GM12878 (cell line): ENCODE measurements at regions not wholly inside any gene's neighbourhood (a gene's known extent, or its start where the extent isn't known, plus 50 kb on each side); places are given as distances from the start of the nearest gene placed in this dataset.

Experiments
- ATAC-seq: fragments of 200-7000 bp; cut with Tn5 transposase; 3 replicates; pipeline ENCODE4 v1.9.1; 2020; ENCODE audit warnings: mild to moderate bottlenecking, moderate library complexity
- BruUV-seq: library from RNA; stranded (reverse); fragments of 400-500 nt; replicated peaks from 2 replicates; lab custom pipeline; 2021; lab: Mats Ljungman, UMichigan
- CTCF ChIA-PET: fragments of 300-600 bp; sonication (Branson Sonifier 250); formaldehyde crosslinking; extraction: SDS; loops from one replicate; lab custom pipeline; 2021; ENCODE audit warnings: inconsistent platforms; lab: Yijun Ruan, JAX
- POLR2A ChIA-PET: fragments of 350-600 bp; formaldehyde crosslinking; extraction: SDS; loops from one replicate; lab custom pipeline; 2021; ENCODE audit warnings: inconsistent platforms; lab: Charles Lee
- RAD21 ChIA-PET: fragments of 300-600 bp; sonication (Branson Sonifier 250); formaldehyde crosslinking; loops from one replicate; lab custom pipeline; 2023; ENCODE audit warnings: antibody characterized with exemption; ENCODE audit not compliant: unreplicated experiment; lab: Charles Lee
- SMC1A ChIA-PET: fragments of 300-600 bp; sonication (Branson Sonifier 250); formaldehyde crosslinking; loops from one replicate; lab custom pipeline; 2023; ENCODE audit not compliant: unreplicated experiment, uncharacterized antibody; lab: Charles Lee
- DNase-seq: peaks from one replicate; pipeline ENCODE4 v3.0.0-alpha.2; 2011; ENCODE audit warnings: low read depth, low spot score
- FAIRE-seq: peaks from 3 replicates; lab custom pipeline; 2011; peaks lifted over from hg19 to GRCh38; lab: Jason Lieb, UNC
- H2AFZ ChIP-seq: 2 replicates; pipeline ENCODE4 v1.6.0; 2011; ENCODE audit warnings: low read depth, low read length, control low read depth; ENCODE audit not compliant: control insufficient read depth
- H3K27ac ChIP-seq: 2 replicates; pipeline ENCODE4 v1.5.1; 2011; ENCODE audit warnings: control low read depth; ENCODE audit not compliant: control insufficient read depth, insufficient read depth
- H3K27me3 ChIP-seq, 2 experiments: replicated peaks in 1 of 2; 2 replicates each; pipeline versions ENCODE4 v1.6.0 to v1.6.1; 2011; ENCODE audit warnings: low read length in 1 of 2; ENCODE audit not compliant: control insufficient read depth in 2 of 2, insufficient read depth in 2 of 2
- H3K36me3 ChIP-seq, 2 experiments: 2 replicates each; pipeline ENCODE4 v1.5.1; 2011; ENCODE audit warnings: low read length in 1 of 2; ENCODE audit not compliant: control insufficient read depth in 2 of 2, insufficient read depth in 2 of 2
- H3K4me1 ChIP-seq: 2 replicates; pipeline ENCODE4 v1.6.1; 2011; ENCODE audit warnings: mild to moderate bottlenecking, low read length, moderate library complexity, mixed read lengths; ENCODE audit not compliant: control insufficient read depth, insufficient read depth
- H3K4me2 ChIP-seq: 2 replicates; pipeline ENCODE4 v1.6.0; 2011; ENCODE audit warnings: control low read depth; ENCODE audit not compliant: control insufficient read depth, insufficient read depth
- H3K4me3 ChIP-seq: fragments of 200-600 bp; sonication (generic); 2 replicates; pipeline ENCODE4 v1.5.1; 2016
- H3K79me2 ChIP-seq: 2 replicates; pipeline ENCODE4 v1.6.0; 2011; ENCODE audit warnings: low read length; ENCODE audit not compliant: control insufficient read depth, insufficient read depth
- H3K9ac ChIP-seq: 2 replicates; pipeline ENCODE4 v1.8.0; 2011; ENCODE audit warnings: low read length, control low read depth, mixed read lengths; ENCODE audit not compliant: control insufficient read depth, insufficient read depth
- H3K9me3 ChIP-seq: replicated peaks from 3 replicates; pipeline ENCODE4 v1.5.1; 2011; ENCODE audit warnings: mild to moderate bottlenecking, low read length; ENCODE audit not compliant: control insufficient read depth, insufficient read depth
- H4K20me1 ChIP-seq: 2 replicates; pipeline ENCODE4 v1.6.0; 2011; ENCODE audit not compliant: control insufficient read depth, insufficient read depth
- BHLHE40 ChIP-seq, 2 experiments: fragments of 450-650 bp in 1 of 2; IDR thresholded peaks; 2 replicates each; pipeline ENCODE4 v1.6.1; 2011 to 2017; ENCODE audit warnings: low read depth in 2 of 2, borderline replicate concordance in 1 of 2, improper control_type of control experiment in 1 of 2, low read length in 1 of 2, mild to moderate bottlenecking in 1 of 2
- EZH2 ChIP-seq: IDR thresholded peaks from 2 replicates; pipeline ENCODE4 v1.6.1; 2012; ENCODE audit warnings: low read depth, mild to moderate bottlenecking, control low read depth, inconsistent platforms, low read length, borderline replicate concordance; ENCODE audit not compliant: control insufficient read depth
- RAD21 ChIP-seq: IDR thresholded peaks from 2 replicates; pipeline ENCODE4 v1.6.1; 2011; ENCODE audit warnings: mild to moderate bottlenecking, low read depth, low read length, moderate library complexity; ENCODE audit not compliant: insufficient read depth
- RAD51 ChIP-seq: fragments of 450-650 bp; IDR thresholded peaks from 2 replicates; pipeline ENCODE4 v1.6.1; 2016; ENCODE audit warnings: moderate library complexity, mild to moderate bottlenecking, inconsistent platforms
- SUZ12 ChIP-seq: fragments of 200-600 bp; sonication (generic); IDR thresholded peaks from one replicate; pipeline ENCODE4 v1.6.1; 2018; ENCODE audit warnings: antibody characterized with exemption, mild to moderate bottlenecking; ENCODE audit not compliant: unreplicated experiment
- TCF7 ChIP-seq: IDR thresholded peaks from 2 replicates; pipeline ENCODE4 v1.6.1; 2014; ENCODE audit warnings: antibody characterized with exemption, borderline replicate concordance
- ZNF274 ChIP-seq: IDR thresholded peaks from one replicate; pipeline ENCODE4 v1.8.0; 2011; ENCODE audit not compliant: insufficient read length, insufficient read depth
- ZNF384 ChIP-seq: IDR thresholded peaks from 2 replicates; pipeline ENCODE4 v1.6.1; 2012; ENCODE audit warnings: low read depth, mild to moderate bottlenecking, low read length, improper control_type of control experiment, borderline replicate concordance
- WGBS: methylation state at CpG from one replicate; pipeline ENCODE4 v1.1.6; 2016; ENCODE audit warnings: low lambda C conversion rate; ENCODE audit not compliant: insufficient replicate concordance, insufficient coverage; ENCODE audit errors: missing lambda C conversion rate; 5-methylcytosine and 5-hydroxymethylcytosine counted together
- in situ Hi-C: fragments of 300-500 bp; cut with MboI; formaldehyde crosslinking; loops from 9 replicates; pipeline ENCODE4 v1.14.3; 2018; ENCODE audit warnings: mixed read lengths
- intact Hi-C: fragments of 100-400 bp; cut with micrococcal nuclease; formaldehyde crosslinking; loops from one replicate; pipeline ENCODE4 v1.14.2; 2022; ENCODE audit not compliant: unreplicated experiment
- TF ChIP-seq, protein P1 (sequence below): fragments of 150-350 bp; IDR thresholded peaks from 2 replicates; pipeline ENCODE4 v1.6.1; 2014; ENCODE audit warnings: mild to moderate bottlenecking, low read depth, low read length
- TF ChIP-seq, protein P2 (sequence below): fragments of 450-650 bp; IDR thresholded peaks from 2 replicates; pipeline ENCODE4 v1.6.1; 2016; ENCODE audit warnings: mild to moderate bottlenecking
- TF ChIP-seq, protein P3 (sequence below): fragments of 450-650 bp; IDR thresholded peaks from 2 replicates; pipeline ENCODE4 v1.6.1; 2017; ENCODE audit warnings: borderline replicate concordance

DNA sequence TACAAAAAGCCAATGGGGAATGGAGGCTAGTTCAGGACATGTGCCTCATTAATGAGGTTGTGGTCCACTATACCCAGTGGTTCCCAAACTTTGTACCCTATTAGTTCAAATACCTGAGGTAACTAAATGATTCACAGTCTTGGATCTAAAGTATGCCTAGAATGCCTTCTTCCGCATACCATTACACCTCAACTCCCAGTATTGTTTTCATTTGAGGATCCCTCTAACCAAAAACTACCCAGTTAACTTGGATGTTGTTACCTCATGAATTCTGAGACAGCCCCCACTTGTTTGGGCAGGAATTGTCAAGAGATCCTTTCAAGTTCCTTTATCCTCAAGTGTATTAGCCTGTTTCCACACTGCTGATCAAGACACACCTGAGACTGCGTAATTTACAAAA is 439.2 kb downstream of the PCDH10 start (continued):
- no peak for TF ChIP-seq BHLHE40 (IDR thresholded peaks at IDR 0.05; ENCODE audit: borderline replicate concordance in 1 of 2, low read depth in 2 of 2, low read length in 1 of 2)

DNA sequence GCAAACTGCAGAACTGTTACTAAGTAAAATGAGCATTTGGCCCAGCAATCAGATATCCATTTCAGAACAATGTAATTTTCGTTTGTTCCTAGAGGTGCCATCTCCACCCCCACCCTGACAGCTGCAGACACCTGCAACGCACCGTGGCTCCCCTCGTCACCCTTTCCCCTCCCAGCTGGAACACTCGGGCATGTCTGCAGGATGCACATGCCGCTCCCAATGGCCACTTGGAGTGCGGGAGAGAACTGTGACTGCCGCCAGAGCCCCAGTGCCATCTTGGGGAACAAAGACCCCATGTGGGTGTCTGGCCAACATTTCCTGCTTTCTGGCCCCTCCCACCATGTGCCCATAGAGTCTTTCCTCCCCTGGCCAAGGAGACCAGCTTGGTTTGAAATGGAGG is 436.2 kb downstream of the PCDH10 start:
- H3K79me2 ChIP-seq, result no peaks in the 10 kb centered on the region
- no peaks in the 10 kb centered on the region for H3K9me3 ChIP-seq
- TF ChIP-seq TCF7 (no peak), RAD21 (no peak), SUZ12 (no peak), ZNF384 (no peak), RAD51 (no peak), EZH2 (no peak), ZNF274 (no peak)
- TF ChIP-seq, protein P1, sequence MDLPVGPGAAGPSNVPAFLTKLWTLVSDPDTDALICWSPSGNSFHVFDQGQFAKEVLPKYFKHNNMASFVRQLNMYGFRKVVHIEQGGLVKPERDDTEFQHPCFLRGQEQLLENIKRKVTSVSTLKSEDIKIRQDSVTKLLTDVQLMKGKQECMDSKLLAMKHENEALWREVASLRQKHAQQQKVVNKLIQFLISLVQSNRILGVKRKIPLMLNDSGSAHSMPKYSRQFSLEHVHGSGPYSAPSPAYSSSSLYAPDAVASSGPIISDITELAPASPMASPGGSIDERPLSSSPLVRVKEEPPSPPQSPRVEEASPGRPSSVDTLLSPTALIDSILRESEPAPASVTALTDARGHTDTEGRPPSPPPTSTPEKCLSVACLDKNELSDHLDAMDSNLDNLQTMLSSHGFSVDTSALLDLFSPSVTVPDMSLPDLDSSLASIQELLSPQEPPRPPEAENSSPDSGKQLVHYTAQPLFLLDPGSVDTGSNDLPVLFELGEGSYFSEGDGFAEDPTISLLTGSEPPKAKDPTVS, result no peak
- TF ChIP-seq, protein P2, sequence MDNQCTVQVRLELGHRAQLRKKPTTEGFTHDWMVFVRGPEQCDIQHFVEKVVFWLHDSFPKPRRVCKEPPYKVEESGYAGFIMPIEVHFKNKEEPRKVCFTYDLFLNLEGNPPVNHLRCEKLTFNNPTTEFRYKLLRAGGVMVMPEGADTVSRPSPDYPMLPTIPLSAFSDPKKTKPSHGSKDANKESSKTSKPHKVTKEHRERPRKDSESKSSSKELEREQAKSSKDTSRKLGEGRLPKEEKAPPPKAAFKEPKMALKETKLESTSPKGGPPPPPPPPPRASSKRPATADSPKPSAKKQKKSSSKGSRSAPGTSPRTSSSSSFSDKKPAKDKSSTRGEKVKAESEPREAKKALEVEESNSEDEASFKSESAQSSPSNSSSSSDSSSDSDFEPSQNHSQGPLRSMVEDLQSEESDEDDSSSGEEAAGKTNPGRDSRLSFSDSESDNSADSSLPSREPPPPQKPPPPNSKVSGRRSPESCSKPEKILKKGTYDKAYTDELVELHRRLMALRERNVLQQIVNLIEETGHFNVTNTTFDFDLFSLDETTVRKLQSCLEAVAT, result no peak
- TF ChIP-seq, protein P3, sequence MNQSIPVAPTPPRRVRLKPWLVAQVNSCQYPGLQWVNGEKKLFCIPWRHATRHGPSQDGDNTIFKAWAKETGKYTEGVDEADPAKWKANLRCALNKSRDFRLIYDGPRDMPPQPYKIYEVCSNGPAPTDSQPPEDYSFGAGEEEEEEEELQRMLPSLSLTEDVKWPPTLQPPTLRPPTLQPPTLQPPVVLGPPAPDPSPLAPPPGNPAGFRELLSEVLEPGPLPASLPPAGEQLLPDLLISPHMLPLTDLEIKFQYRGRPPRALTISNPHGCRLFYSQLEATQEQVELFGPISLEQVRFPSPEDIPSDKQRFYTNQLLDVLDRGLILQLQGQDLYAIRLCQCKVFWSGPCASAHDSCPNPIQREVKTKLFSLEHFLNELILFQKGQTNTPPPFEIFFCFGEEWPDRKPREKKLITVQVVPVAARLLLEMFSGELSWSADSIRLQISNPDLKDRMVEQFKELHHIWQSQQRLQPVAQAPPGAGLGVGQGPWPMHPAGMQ, result no peak
- DNase-seq (no peak), FAIRE-seq (no peak), ATAC-seq (no peak)
- H3K9ac ChIP-seq, result no peak overlapping the region
- H3K4me2 ChIP-seq, result no peak overlapping the region
- WGBS, result 48% methylated on average over 8 of the region's 8 CpGs
- ChIA-PET SMC1A (no interaction called here), RAD21 (no interaction called here), CTCF (no interaction called here), POLR2A (no interaction called here)
- no TSS peak for BruUV-seq
- H3K4me1 ChIP-seq, result no peaks in the 10 kb centered on the region
- H3K27me3 ChIP-seq, result no peaks in the 10 kb centered on the region
- in situ Hi-C loops (no loop called here), intact Hi-C loops (no loop called here)
- no peak overlapping the region for H3K27ac ChIP-seq
- H3K36me3 ChIP-seq, result no peaks in the 10 kb centered on the region
- H4K20me1 ChIP-seq, result no peaks in the 10 kb centered on the region
- H2AFZ ChIP-seq, result no peak overlapping the region
- no peak overlapping the region for H3K4me3 ChIP-seq
